Gastrocnemius medialis (tissue), 4 donors: ENCODE measurements at regions not wholly inside any gene's neighbourhood (a gene's known extent, or its start where the extent isn't known, plus 50 kb on each side); places are given as distances from the start of the nearest gene placed in this dataset.

Experiments used
- POLR2A ChIP-seq, 2 donors: fragments of 450-650 bp; IDR thresholded peaks; one replicate each; pipeline ENCODE4 v1.6.1; 2017; ENCODE audit warnings: antibody characterized with exemption in 2 of 2, mild to moderate bottlenecking in 2 of 2, moderate library complexity in 2 of 2
- TF ChIP-seq, protein P1 (sequence below), 5 experiments: fragments of 450-650 bp in 3 of 5; fragments of 200-600 bp in 2 of 5; sonication (generic) in 2 of 5; IDR thresholded peaks in 4 of 5; conservative IDR thresholded peaks in 1 of 5; 1 replicate in 4 of 5; 2 replicates in 1 of 5; pipeline ENCODE4 v1.5.1; 2016 to 2019; ENCODE audit warnings: antibody characterized with exemption in 5 of 5, mild to moderate bottlenecking in 3 of 5, moderate library complexity in 3 of 5

DNA sequence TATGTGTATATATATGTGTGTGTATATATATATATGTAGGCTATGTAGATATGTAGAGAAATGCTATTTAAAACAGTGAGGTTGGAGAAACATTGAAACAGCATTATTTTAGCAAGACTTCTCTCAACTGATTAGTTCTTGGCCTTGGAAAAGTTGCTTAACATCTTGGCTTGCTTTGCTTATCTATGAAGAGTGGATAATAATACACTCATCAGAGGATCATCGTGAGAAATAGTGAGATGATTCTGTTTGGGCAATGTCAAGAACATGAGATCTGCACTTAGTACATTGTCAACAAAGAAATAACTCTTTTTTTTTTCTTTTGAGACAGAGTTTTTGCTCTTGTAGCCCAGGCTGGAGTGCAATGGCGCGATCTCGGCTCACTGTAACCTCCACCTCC is 128.3 kb downstream of the KLF5 start:
- TF ChIP-seq, protein P1, sequence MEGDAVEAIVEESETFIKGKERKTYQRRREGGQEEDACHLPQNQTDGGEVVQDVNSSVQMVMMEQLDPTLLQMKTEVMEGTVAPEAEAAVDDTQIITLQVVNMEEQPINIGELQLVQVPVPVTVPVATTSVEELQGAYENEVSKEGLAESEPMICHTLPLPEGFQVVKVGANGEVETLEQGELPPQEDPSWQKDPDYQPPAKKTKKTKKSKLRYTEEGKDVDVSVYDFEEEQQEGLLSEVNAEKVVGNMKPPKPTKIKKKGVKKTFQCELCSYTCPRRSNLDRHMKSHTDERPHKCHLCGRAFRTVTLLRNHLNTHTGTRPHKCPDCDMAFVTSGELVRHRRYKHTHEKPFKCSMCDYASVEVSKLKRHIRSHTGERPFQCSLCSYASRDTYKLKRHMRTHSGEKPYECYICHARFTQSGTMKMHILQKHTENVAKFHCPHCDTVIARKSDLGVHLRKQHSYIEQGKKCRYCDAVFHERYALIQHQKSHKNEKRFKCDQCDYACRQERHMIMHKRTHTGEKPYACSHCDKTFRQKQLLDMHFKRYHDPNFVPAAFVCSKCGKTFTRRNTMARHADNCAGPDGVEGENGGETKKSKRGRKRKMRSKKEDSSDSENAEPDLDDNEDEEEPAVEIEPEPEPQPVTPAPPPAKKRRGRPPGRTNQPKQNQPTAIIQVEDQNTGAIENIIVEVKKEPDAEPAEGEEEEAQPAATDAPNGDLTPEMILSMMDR (IDR thresholded peaks at IDR 0.05 in 4 of 5, conservative IDR thresholded peaks at IDR 0.05 in 1 of 5): no peak
- TF ChIP-seq POLR2A (IDR thresholded peaks at IDR 0.05): no peak
